ENCODE measurements at regions not wholly inside any gene's neighbourhood (a gene's known extent, or its start where the extent isn't known, plus 50 kb on each side); places are given as distances from the start of the nearest gene placed in this dataset.

DNA sequence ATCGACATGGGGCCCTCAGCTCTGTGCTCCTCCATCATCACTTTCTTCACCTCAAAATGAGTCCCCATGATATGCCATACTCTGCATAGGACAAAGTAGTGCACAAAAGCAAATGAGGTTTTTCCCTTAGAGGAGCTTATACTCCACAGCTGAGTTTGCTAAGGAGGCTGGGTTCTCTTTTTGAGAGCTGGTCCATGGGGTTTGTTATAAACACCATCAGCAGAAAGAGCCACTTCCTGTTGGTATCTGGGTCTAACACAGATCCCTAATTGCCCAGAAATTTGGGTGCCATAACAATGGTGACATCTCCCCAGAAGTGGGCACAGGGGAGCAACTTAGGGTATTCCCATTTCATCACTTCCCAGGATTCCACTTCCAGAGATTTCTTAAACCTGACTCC lies 395.7 kb downstream of the FOXO1 start:
- TF ChIP-seq ZNF232 (CRISPR knock-in tag; IDR thresholded peaks at IDR 0.05) (no peak), AFF4 (CRISPR knock-in tag; IDR thresholded peaks at IDR 0.05; ENCODE audit: borderline replicate concordance) (no peak), TEAD1 (CRISPR knock-in tag; IDR thresholded peaks at IDR 0.05) (no peak), NFATC4 (CRISPR knock-in tag; IDR thresholded peaks at IDR 0.05) (no peak), JUN (CRISPR knock-in tag; IDR thresholded peaks at IDR 0.05) (no peak), SMAD4 (CRISPR knock-in tag; IDR thresholded peaks at IDR 0.05) (no peak)
- H3K27me3 Mint-ChIP-seq (ENCODE audit: low read depth): no peaks in the 10 kb centered on the region; the same call in 1 of the 2 replicates
- no peaks in the 10 kb centered on the region for H3K36me3 Mint-ChIP-seq
- ChIA-PET CTCF (no interaction called here), POLR2A (no interaction called here)
- no peaks in the 10 kb centered on the region for H3K9me3 Mint-ChIP-seq
- DNase-seq (ENCODE audit: low spot score) (no peak), ATAC-seq (no peak)
- no peak overlapping the region for H3K27ac Mint-ChIP-seq
- peaks cover 26% of the 10 kb centered on the region for H3K4me1 Mint-ChIP-seq
- no peak overlapping the region for H3K4me3 Mint-ChIP-seq

DNA sequence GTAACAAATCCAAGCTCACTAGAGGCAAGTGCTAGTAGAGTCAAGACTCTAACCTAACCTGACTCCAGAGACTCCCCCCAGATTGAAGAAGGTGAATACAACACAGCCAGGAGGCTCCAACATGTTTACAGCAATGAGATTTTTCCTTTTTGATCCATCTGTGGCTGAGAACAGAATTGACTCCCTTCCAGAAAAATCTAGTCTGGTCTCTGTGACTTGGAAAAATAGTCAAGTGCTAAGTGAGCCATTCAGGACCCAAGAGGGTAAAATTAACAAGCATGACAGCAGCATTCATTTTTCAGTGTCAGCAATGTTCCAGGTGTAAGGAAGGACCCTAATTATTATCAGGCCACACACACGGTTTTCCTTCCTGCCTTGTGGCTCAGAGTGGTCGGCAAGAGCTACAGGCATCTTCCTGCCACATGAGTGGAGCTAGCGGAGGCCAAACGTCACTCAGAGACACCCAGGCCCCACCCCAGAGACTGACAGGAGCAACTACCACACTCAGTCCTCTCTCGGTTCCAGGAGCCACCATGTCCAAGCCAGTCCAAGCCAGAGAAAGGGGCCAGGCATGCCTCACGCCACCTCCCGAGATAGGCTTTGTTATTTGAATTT lies 395.1 kb downstream of the FOXO1 start:
- Mint-ChIP-seq H3K9me3 (no peaks in the 10 kb centered on the region), H3K36me3 (no peaks in the 10 kb centered on the region), H3K27me3 (ENCODE audit: low read depth) (no peaks in the 10 kb centered on the region; the same call in 1 of the 2 replicates), H3K4me1 (peaks cover 26% of the 10 kb centered on the region), H3K4me3 (no peak overlapping the region), H3K27ac (no peak overlapping the region)
- TF ChIP-seq, protein P1, sequence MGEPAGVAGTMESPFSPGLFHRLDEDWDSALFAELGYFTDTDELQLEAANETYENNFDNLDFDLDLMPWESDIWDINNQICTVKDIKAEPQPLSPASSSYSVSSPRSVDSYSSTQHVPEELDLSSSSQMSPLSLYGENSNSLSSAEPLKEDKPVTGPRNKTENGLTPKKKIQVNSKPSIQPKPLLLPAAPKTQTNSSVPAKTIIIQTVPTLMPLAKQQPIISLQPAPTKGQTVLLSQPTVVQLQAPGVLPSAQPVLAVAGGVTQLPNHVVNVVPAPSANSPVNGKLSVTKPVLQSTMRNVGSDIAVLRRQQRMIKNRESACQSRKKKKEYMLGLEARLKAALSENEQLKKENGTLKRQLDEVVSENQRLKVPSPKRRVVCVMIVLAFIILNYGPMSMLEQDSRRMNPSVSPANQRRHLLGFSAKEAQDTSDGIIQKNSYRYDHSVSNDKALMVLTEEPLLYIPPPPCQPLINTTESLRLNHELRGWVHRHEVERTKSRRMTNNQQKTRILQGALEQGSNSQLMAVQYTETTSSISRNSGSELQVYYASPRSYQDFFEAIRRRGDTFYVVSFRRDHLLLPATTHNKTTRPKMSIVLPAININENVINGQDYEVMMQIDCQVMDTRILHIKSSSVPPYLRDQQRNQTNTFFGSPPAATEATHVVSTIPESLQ (CRISPR knock-in tag; IDR thresholded peaks at IDR 0.05): no peak
- TF ChIP-seq E2F4 (CRISPR knock-in tag; IDR thresholded peaks at IDR 0.05; ENCODE audit: borderline replicate concordance, low read depth): no peak
- TF ChIP-seq SMAD3 (CRISPR knock-in tag; IDR thresholded peaks at IDR 0.05; ENCODE audit: borderline replicate concordance): no peak
- TF ChIP-seq USF1 (CRISPR knock-in tag; IDR thresholded peaks at IDR 0.05): no peak
- TF ChIP-seq E2F1 (CRISPR knock-in tag; IDR thresholded peaks at IDR 0.05): no peak
- TF ChIP-seq GRHL2 (CRISPR knock-in tag; IDR thresholded peaks at IDR 0.05; ENCODE audit: insufficient replicate concordance, severe bottlenecking): no peak
- TF ChIP-seq RELA (CRISPR knock-in tag; IDR thresholded peaks at IDR 0.05; ENCODE audit: borderline replicate concordance): no peak
- TF ChIP-seq CREB1 (CRISPR knock-in tag; IDR thresholded peaks at IDR 0.05): no peak
- TF ChIP-seq, protein P2, sequence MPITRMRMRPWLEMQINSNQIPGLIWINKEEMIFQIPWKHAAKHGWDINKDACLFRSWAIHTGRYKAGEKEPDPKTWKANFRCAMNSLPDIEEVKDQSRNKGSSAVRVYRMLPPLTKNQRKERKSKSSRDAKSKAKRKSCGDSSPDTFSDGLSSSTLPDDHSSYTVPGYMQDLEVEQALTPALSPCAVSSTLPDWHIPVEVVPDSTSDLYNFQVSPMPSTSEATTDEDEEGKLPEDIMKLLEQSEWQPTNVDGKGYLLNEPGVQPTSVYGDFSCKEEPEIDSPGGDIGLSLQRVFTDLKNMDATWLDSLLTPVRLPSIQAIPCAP (CRISPR knock-in tag; IDR thresholded peaks at IDR 0.05): no peak
- TF ChIP-seq, protein P3, sequence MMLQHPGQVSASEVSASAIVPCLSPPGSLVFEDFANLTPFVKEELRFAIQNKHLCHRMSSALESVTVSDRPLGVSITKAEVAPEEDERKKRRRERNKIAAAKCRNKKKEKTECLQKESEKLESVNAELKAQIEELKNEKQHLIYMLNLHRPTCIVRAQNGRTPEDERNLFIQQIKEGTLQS (CRISPR knock-in tag; conservative IDR thresholded peaks at IDR 0.05): no peak
- no peak for TF ChIP-seq GABPB1 (CRISPR knock-in tag; IDR thresholded peaks at IDR 0.05)
- no peak for TF ChIP-seq ZNF219 (CRISPR knock-in tag; IDR thresholded peaks at IDR 0.05; ENCODE audit: borderline replicate concordance)
- no peak for TF ChIP-seq EMX1 (CRISPR knock-in tag; IDR thresholded peaks at IDR 0.05)
- ChIA-PET CTCF (no interaction called here), POLR2A (no interaction called here)
- DNase-seq (ENCODE audit: low spot score) (peak; percentile 12), ATAC-seq (peak; percentile 62)
